Femur (tissue), 1 donor: ENCODE measurements at regions not wholly inside any gene's neighbourhood (a gene's known extent, or its start where the extent isn't known, plus 50 kb on each side); places are given as distances from the start of the nearest gene placed in this dataset.
"Not testable (repeated sequence)": the region's sequence is repeated elsewhere in the genome, so short reads cannot be mapped to it uniquely, and the experiment has no call there.

Experiments
- DNase-seq: peaks from one replicate; pipeline ENCODE4 v3.0.0-alpha.2; 2017

DNA sequence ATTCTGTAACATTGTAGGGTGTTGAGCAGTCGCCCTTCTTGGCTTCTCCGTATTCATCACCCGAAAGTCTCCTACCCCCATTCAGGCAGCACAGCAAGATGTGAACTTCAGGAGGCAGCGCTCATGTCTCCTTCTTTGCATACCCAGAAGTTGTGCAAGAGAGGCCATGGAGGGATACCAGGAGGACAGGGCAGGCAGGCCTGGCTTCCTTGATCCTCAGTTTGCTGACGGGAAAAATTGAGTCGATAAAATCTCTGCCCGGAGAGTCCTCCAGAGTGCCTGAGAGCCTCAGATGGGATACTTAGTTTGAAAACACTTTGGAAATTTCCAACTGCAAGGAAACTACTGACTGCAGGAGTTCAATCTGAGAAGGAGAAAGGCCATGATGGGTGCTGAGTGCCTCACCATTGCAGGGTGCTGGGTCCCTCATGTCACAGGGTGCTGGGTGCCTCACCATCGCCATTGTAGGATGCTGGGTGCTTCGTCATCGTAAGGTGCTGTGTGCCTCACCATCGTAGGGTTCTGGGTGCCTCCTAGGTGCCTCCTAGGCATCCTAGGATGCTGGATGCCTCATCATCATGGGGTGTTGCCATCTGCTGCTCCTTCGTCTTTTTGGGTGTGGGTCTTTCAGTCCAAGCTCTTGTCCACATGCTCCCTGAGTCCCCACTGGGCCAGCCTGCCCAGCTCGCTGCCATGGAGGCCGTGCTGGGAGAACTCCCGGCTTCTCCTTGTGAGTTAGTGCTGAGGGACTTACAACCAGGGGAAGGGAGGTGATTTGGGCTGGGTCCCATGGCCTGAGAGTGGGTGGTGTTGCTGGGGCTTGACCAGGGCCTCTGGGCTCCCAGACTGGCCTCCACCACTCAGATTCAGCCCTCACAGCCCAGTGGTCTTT is 162.4 kb downstream of the DDX1 start:
- no peak for DNase-seq

DNA sequence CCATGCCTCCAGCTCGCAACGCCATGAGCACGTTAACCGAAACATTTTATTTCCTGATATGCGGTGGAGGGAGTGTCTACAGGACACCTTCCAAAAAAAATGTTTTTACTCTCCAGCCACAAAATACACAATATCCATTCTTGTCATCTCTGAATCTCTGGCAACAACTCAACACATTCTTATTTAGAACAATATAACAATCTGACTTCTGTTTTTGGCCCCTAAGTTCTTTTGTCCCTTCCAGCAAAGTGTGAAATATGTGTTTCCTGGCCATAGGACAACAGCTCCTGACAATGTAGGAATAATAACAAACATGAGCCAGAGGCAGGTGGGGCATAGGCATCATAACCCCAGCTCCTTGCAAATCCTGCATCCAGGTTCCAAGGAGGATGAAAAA is 163.0 kb downstream of the DDX1 start:
- no peak for DNase-seq

DNA sequence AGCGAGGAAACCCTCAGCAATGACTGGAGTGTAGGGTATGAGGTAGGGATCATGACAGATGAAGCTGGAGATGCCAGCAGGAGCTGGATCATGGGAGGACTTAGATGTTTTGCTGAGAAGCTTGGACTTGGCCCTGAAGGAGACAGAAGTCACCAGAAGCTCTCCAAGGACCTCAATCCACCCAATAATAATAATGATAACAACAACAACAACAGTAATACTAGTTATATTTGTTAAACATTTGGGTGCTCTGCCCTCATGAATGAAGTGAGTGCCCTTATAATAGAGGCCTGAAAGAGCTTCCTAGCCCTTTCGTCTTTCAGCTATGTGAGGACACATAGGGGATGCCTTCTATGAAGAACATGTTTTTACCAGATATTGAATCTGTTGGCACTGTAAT is 163.9 kb downstream of the DDX1 start:
- no peak for DNase-seq

DNA sequence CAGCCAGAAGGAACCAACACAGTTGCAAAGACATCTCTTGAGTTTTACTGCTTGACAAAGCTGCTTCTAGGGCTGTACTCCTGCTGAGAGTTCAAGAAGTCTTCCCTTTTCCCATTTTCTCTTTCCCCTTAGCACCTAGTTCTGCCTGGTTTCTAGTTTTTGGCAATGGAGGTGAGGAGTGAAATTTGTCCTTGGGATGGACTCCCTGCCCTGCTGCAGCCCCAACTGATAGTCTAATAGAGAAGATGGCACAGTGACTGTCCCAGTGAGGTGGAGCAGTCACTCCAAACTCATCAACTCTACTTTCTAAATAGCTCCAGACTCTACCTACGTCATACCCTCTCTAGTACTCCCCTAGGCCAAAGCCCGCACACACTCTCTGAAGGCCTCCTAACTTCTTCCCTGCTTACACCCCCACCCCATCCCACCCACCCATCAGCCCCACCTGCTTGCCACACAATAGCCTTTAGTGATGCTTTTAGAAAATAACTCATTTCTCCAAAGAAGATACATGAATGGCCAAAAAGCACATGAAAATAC is 164.4 kb downstream of the DDX1 start:
- no peak for DNase-seq

- DNase-seq = no peak
Observed at GRCh38 chr2:15756882-15757819, 165.5 kb downstream of the DDX1 start.

DNA sequence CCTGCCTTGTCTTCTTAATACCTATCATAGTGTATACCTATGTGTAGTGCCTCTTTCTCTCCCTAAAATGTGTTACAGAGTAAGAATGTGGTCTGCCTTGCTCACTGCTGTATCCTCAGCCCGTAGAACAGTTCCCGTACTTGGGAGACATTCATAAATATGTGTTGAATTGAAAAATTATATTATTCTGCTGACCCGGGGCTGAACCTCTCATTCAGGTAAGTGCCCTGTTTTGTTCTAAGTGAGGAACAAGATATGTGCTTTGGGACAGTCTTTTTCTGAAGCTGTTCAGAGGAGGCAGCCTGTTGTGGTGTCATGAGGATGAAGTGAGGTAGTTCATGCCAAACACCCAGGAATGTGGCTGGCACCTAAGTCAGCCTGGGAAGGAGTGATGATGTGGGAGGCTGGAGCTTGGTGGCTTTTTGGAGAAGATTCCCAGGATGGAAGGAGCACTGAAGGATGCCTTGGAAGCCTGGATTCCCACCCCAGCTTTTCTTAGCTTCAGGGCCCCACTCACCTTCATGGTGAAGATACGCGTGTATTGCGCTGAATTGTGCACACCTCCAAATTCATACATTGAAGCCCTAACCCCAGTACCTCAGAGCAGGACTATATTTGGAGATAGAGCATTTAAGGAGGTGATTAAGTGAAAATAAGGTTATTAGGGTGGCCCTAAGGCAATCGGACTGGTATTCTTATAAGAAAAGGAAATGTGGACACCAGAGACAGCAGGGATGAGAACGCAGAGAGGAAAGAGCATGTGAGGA is 166.3 kb downstream of the DDX1 start:
- no peak for DNase-seq

- no peak for DNase-seq
Observed at GRCh38 chr2:15758848-15759247, 167.2 kb downstream of the DDX1 start.

GRCh38 chr2:15759385-15759784 is 167.7 kb downstream of the DDX1 start:
- no peak for DNase-seq

DNA sequence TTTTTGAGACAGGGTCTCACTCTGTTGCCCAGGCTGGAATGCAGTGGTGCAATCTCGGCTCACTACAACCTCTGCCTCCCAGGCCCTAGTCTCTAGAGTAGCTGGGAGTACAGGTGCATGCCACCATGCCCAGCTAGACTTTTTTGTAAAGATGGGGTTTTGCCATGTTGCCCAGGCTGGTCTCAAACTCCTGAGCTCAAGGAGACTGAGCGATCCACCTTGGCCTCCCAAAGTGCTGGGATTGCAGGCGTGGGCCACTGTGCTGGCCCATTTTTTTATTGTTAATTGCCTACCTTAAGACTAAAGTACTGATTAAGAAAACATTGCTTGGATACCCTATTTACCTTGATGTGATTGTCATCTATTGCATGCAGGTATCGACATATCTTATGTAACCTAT is 168.1 kb downstream of the DDX1 start:
- not testable (repeated sequence) for DNase-seq

GRCh38 chr2:15760232-15760910 is 168.7 kb downstream of the DDX1 start:
- no peak for DNase-seq

- no peak for DNase-seq
Observed at GRCh38 chr2:15761056-15761455, 169.4 kb downstream of the DDX1 start.

GRCh38 chr2:15761910-15762309 is 170.2 kb downstream of the DDX1 start:
- DNase-seq = no peak

DNA sequence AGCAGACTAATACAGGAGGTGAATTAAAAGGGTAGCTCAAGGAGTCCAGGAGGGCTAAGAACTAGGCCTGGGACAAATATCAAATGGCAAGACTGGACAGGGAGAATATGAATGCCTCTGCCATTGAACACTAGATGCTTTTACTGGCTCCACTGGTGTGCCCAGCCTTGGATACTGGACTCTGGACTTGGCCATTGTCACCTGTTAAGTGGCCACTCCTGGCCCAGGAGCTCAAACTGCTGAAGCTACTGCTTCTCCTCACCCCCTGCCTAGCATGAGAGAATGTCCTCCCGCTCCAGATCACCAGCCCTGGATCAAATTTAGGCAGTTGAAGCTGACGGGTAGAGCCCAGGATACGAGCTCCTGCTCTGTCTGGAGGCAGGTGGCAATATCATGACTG is 170.8 kb downstream of the DDX1 start:
- DNase-seq = no peak

- no peak for DNase-seq
Observed at GRCh38 chr2:15763106-15763821, 171.6 kb downstream of the DDX1 start.

- no peak for DNase-seq
Observed at GRCh38 chr2:15763822-15764682, 172.4 kb downstream of the DDX1 start.

DNA sequence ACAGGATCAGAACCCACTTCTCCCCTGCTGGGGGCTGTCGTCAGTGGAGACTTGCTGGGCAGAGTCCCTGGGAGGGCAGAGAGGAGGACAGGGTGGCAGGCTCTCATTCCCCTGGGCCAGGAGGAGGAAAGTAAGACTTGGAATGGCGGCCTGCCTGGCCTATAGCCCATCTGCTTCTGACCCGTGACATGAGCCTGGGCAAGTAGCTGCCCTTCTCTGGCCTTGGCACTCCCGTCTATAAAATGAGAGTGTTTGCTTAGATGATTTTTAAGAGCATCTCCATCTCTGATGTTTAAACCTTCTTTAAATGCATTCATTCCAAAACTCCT is 173.0 kb downstream of the DDX1 start:
- no peak for DNase-seq

DNA sequence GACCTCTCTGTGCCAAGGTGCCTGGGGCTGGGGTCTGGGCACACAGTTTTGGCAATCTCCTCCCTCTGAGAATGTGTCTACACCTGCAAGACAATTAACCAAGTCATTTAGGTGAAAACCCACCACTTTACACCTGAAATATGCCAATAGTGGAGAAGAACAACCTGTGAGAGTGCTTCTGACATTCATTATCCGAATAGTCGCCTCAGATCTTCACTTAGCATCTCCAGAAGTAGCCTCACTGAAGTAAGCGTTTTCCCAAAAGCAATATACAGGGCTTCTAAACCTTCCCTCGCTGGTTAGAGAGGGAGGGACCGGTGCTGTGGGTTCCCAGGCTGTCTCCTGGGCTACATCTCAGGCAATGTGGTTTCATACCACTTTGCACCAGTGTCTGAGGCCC is 173.5 kb downstream of the DDX1 start:
- no peak for DNase-seq

- DNase-seq = no peak
Observed at GRCh38 chr2:15765686-15766302, 174.1 kb downstream of the DDX1 start.

DNA sequence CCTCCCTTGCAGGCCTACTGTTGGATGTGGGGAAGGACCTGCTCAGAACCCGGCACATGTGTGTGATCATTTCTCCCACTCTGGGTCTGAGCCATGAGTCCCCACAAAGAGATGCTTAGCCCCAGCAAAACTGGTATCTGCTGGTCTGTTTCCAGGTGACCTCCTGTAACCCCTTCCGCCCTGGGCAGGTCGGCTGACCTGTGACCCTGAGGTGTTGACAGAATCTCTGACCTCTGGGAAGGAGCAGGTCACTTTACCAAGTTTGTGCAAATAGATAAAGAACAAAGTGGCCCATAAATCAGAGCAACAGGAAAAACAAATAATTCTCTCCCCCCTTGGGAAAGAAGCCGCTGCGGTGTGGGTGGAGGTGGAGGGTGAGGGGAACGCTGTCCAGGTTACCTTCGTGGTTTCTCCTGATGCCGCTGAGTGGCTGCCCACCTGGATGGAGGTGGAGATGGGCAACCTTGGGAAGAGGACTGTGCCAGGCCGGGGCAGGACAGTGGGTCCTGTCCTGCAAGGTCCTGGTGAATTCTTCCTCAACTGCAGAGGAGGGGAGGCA is 174.0 kb upstream of the MYCN start:
- DNase-seq = no peak
